ENCODE measurements at regions not wholly inside any gene's neighbourhood (a gene's known extent, or its start where the extent isn't known, plus 50 kb on each side); places are given as distances from the start of the nearest gene placed in this dataset.
"Not testable (repeated sequence)": the region's sequence is repeated elsewhere in the genome, so short reads cannot be mapped to it uniquely, and the experiment has no call there.

DNA sequence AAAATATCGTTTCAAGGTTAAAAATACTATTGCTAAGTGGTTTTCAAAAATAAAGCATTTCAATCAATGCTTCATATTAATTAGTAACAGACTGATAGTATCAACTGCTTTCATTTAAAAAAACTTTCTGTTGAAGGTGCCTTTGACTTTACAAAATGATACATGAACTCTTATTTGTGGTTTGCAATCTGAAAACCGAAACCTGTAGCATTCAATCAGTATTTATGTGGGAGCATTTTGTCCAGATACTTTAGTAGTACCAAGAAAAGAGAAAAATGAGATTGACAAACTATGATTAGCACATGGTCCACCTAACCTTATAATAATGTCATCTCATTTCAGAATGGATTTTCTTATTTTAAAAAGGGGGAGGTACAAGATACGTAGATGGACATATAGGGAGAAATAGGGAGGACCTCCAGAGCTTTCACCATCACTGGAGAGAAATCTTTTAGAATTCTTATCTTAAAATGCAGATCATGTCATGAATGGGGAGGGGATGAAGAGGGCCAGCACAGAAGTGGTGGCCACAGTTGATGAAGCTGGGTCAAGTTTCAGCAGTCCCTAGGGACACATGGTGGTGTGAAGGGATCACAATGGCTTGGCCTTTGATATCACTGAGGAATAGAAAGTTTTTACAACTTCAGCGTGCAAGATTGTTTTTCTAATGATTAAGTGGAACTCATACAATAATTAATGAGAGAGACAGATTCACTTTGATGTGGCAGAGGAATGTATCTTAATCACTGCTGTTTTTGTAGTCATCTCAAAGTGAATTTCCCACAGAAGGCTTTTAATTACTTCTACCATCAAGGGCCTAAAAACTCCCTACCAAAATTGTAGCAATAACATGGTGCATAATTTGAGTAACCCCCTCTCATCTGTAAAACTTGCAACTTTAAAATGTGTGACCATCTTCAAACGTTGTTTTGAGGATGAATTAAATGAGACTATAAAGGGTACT lies 322.3 kb upstream of the EDIL3 start:
- ChIA-PET POLR2A (no interaction called here), CTCF (no interaction called here)
- DNase-seq (ENCODE audit: extremely low spot score), result no peak
- TF ChIP-seq ELF4 (IDR thresholded peaks at IDR 0.05), result no peak
- no peak for TF ChIP-seq ZNF384 (IDR thresholded peaks at IDR 0.05)
- no peak for TF ChIP-seq ARNT (IDR thresholded peaks at IDR 0.05)
- TF ChIP-seq BHLHE40 (IDR thresholded peaks at IDR 0.05; ENCODE audit: borderline replicate concordance), result no peak
- no peak for TF ChIP-seq HDGF (IDR thresholded peaks at IDR 0.05; ENCODE audit: borderline replicate concordance)
- no peak for TF ChIP-seq TARDBP (IDR thresholded peaks at IDR 0.05)

DNA sequence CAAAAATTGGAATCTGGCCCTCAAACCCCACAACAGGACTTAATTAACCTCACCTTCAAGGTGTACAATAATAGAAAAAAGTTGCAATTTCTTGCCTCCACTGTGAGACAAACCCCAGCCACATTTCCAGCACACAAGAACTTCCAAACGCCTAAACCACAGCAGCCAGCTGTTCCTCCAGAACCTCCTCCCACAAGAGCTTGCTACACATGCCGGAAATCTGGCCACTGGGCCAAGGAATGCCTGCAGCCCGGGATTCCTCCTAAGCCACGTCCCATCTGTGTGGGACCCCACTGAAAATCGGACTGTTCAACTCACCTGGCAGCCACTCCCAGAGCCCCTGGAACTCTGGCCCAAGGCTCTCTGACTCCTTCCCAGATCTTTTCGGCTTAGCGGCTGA lies 315.9 kb upstream of the EDIL3 start:
- DNase-seq (ENCODE audit: extremely low spot score); CTCF ChIA-PET; POLR2A ChIA-PET: not testable (repeated sequence)

DNA sequence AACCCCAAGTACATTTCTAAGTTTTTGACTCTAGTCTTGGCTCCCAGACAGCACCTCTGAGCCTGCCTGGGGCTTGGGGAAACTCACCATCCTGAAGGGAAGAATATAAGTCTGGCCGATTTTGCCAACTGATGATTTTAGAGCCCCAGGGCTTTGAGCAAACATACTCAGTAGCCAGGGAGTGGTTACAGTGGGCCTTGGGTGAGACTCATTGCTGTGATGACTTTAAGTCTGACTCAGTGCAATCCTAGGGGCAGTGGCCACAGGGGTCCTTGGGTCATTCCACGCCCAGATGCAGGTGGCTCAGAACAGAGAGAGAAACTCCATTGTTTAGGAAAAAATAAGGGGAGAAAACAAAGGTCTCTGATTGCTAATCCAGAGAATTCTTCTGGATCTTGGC lies 312.0 kb upstream of the EDIL3 start:
- ChIA-PET CTCF (no interaction called here), POLR2A (no interaction called here)
- TF ChIP-seq BHLHE40 (IDR thresholded peaks at IDR 0.05; ENCODE audit: borderline replicate concordance) (no peak), ZNF384 (IDR thresholded peaks at IDR 0.05) (no peak), NFRKB (IDR thresholded peaks at IDR 0.05) (no peak), FOXM1 (IDR thresholded peaks at IDR 0.05; ENCODE audit: borderline replicate concordance) (no peak), SP1 (IDR thresholded peaks at IDR 0.05) (no peak), SUZ12 (IDR thresholded peaks at IDR 0.05) (no peak)
- no peak for DNase-seq (ENCODE audit: extremely low spot score)

DNA sequence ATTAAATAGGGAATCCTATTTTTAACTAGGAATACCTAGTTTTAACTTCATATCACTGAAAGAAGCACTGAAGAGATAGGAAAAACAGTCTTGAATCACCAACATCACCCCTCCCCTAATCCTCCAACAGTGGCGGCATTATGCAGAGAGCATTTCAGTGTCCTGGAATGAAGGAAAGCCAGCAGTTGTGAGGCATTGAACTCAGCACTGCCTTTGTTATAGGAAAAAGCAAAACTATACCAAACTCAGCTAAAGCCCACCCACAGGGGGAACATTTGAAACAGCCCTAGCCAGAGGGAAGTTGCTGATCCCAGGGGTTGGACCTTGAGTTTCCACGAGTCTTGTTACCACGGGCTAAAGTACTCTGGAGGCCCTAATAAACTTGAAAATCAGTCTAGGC lies 310.6 kb upstream of the EDIL3 start:
- CTCF ChIA-PET, result no interaction called here
- POLR2A ChIA-PET, result no interaction called here
- TF ChIP-seq HDGF (IDR thresholded peaks at IDR 0.05; ENCODE audit: borderline replicate concordance), result no peak
- TF ChIP-seq ZNF384 (IDR thresholded peaks at IDR 0.05), result no peak
- no peak for TF ChIP-seq FOXA1 (IDR thresholded peaks at IDR 0.05)
- TF ChIP-seq BHLHE40 (IDR thresholded peaks at IDR 0.05; ENCODE audit: borderline replicate concordance), result no peak
- TF ChIP-seq L3MBTL2 (conservative IDR thresholded peaks at IDR 0.05), result no peak
- TF ChIP-seq FOXM1 (IDR thresholded peaks at IDR 0.05; ENCODE audit: borderline replicate concordance), result no peak
- no peak for TF ChIP-seq NFRKB (IDR thresholded peaks at IDR 0.05)
- no peak for TF ChIP-seq TARDBP (IDR thresholded peaks at IDR 0.05)
- no peak for TF ChIP-seq ARNT (IDR thresholded peaks at IDR 0.05)
- TF ChIP-seq ELF4 (IDR thresholded peaks at IDR 0.05), result no peak
- TF ChIP-seq, protein P1, sequence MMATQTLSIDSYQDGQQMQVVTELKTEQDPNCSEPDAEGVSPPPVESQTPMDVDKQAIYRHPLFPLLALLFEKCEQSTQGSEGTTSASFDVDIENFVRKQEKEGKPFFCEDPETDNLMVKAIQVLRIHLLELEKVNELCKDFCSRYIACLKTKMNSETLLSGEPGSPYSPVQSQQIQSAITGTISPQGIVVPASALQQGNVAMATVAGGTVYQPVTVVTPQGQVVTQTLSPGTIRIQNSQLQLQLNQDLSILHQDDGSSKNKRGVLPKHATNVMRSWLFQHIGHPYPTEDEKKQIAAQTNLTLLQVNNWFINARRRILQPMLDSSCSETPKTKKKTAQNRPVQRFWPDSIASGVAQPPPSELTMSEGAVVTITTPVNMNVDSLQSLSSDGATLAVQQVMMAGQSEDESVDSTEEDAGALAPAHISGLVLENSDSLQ (IDR thresholded peaks at IDR 0.05), result no peak
- TF ChIP-seq SP1 (IDR thresholded peaks at IDR 0.05), result no peak
- no peak for TF ChIP-seq FOXK2 (IDR thresholded peaks at IDR 0.05)

DNA sequence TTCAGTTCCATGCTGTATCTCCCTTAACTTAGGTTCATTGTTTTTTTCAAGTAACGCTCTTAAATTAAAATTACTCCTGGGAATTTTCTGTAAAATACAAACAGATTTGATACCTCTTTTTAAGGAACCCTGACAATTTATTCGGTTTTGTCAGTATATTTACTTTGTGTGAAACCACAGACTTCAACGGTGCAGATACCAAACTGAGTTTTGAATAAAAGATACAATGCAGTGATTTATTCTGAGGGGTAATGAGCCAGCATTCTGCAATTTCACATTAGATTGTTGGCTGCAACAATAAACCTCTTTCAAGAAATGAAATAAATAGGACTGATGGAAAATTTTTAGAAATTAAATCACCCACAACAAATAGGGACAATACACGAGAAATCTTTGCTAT lies 308.6 kb upstream of the EDIL3 start:
- no peak for TF ChIP-seq L3MBTL2 (conservative IDR thresholded peaks at IDR 0.05)
- no peak for TF ChIP-seq BHLHE40 (IDR thresholded peaks at IDR 0.05; ENCODE audit: borderline replicate concordance)
- no peak for TF ChIP-seq ZNF384 (IDR thresholded peaks at IDR 0.05)
- TF ChIP-seq FOXM1 (IDR thresholded peaks at IDR 0.05; ENCODE audit: borderline replicate concordance), result no peak
- TF ChIP-seq ELF4 (IDR thresholded peaks at IDR 0.05), result no peak
- no peak for TF ChIP-seq NFRKB (IDR thresholded peaks at IDR 0.05)
- TF ChIP-seq FOXK2 (IDR thresholded peaks at IDR 0.05), result no peak
- TF ChIP-seq HDGF (IDR thresholded peaks at IDR 0.05; ENCODE audit: borderline replicate concordance), result no peak
- no peak for TF ChIP-seq SP1 (IDR thresholded peaks at IDR 0.05)
- TF ChIP-seq ARNT (IDR thresholded peaks at IDR 0.05), result no peak
- no peak for TF ChIP-seq LEF1 (IDR thresholded peaks at IDR 0.05; ENCODE audit: borderline replicate concordance)
- no peak for TF ChIP-seq CTBP1 (IDR thresholded peaks at IDR 0.05; ENCODE audit: borderline replicate concordance)
- TF ChIP-seq TARDBP (IDR thresholded peaks at IDR 0.05), result no peak
- TF ChIP-seq SUZ12 (IDR thresholded peaks at IDR 0.05), result no peak
- no peak for TF ChIP-seq FOXA1 (IDR thresholded peaks at IDR 0.05)
- TF ChIP-seq, protein P1 (IDR thresholded peaks at IDR 0.05), result no peak
- ChIA-PET CTCF (no interaction called here), POLR2A (no interaction called here)
- no peak for DNase-seq (ENCODE audit: extremely low spot score)

More for the DNA sequence above, 310.6 kb upstream of the EDIL3 start:
- no peak for DNase-seq (ENCODE audit: extremely low spot score)

DNA sequence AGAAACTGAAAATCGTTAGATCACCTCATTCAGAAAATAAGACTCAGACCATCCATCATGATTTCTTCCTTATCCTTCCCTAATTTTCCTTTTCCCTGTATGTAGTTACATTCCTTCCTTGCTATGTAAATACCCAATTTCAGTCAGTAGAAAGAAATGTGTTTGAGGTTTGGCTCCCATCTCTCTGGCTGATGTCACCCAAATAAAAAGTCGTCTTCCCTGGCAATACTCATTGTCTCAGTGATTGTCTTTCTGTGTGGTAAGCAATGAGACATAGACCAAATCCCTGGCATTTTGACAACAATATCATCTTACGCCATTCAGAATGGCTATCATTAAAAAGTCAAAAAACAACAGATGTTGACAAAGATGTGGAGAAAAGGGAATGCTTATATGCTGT lies 303.9 kb upstream of the EDIL3 start:
- CTCF ChIA-PET, result no interaction called here
- POLR2A ChIA-PET, result no interaction called here
- DNase-seq (ENCODE audit: extremely low spot score), result no peak
- TF ChIP-seq NFRKB (IDR thresholded peaks at IDR 0.05) (no peak), L3MBTL2 (conservative IDR thresholded peaks at IDR 0.05) (no peak), HDGF (IDR thresholded peaks at IDR 0.05; ENCODE audit: borderline replicate concordance) (no peak), ELF4 (IDR thresholded peaks at IDR 0.05) (no peak), SUZ12 (IDR thresholded peaks at IDR 0.05) (no peak), LEF1 (IDR thresholded peaks at IDR 0.05; ENCODE audit: borderline replicate concordance) (no peak), ARNT (IDR thresholded peaks at IDR 0.05) (no peak), TARDBP (IDR thresholded peaks at IDR 0.05) (no peak), ZNF384 (IDR thresholded peaks at IDR 0.05) (no peak), BHLHE40 (IDR thresholded peaks at IDR 0.05; ENCODE audit: borderline replicate concordance) (no peak), FOXM1 (IDR thresholded peaks at IDR 0.05; ENCODE audit: borderline replicate concordance) (no peak), FOXA1 (IDR thresholded peaks at IDR 0.05) (no peak), SP1 (IDR thresholded peaks at IDR 0.05) (no peak), FOXK2 (IDR thresholded peaks at IDR 0.05) (no peak), CTBP1 (IDR thresholded peaks at IDR 0.05; ENCODE audit: borderline replicate concordance) (no peak)
- TF ChIP-seq, protein P1 (IDR thresholded peaks at IDR 0.05), result no peak
